OCI-LY7 (cell line): ENCODE measurements at regions not wholly inside any gene's neighbourhood (a gene's known extent, or its start where the extent isn't known, plus 50 kb on each side); places are given as distances from the start of the nearest gene placed in this dataset.

ENCODE experiments used
- EZH2phosphoT487 ChIP-seq: fragments of 200-600 bp; sonication (generic); IDR thresholded peaks from 2 replicates; pipeline ENCODE4 v1.6.1; 2018; ENCODE audit warnings: low read depth, borderline replicate concordance, mild to moderate bottlenecking, mixed run types, antibody characterized with exemption, low read length, moderate library complexity, mixed read lengths
- TF ChIP-seq, protein P1 (sequence below): fragments of 200-600 bp; sonication (generic); conservative IDR thresholded peaks from 2 replicates; pipeline ENCODE4 v1.5.1; 2014; ENCODE audit warnings: mild to moderate bottlenecking, antibody characterized with exemption, low read length, moderate library complexity, mixed read lengths

DNA sequence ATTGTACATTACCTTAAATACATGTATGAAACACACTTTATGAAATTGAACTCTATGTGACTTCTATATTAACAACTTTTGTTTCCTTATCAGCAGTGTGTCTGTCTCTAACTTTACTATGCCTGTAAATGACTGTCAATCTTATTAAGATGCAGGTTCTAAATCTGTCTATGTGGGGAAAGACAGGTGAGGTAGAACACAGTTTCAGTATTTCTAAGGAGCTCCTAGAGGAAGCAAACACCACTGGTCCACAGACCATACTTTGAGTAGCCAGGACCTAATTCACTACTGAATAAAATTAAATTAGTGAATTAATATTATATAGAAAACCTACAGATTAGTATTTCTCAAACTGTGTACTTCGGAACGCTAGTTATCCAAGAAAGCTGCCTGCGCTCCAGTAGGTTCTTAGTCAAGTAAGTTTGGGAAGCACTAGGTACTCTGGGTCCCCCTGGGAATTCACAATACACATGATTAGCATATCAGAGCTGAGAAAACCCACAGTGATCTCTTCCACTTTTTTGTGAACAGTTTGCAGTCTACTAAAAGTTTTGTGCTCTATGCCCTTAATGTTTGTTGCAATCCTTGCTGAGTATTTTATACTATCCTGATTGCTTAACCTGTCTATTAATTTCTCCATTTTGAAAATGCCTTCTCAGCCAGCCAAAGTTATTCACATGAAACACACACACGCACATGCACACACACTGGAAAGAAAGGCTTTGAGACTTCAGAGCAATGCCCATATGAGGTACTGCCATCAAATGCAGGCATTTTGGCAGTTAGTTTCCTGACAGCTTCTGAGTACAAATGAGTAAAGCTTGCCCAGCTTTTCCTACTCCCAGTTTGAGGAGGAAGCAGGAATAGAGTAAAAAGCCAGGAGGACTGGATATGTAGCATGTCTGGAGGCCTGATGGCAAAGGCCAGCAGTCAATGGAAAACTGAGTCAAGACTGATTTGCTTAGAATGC, 133.6 kb upstream of the CPEB2 start:
- TF ChIP-seq, protein P1, sequence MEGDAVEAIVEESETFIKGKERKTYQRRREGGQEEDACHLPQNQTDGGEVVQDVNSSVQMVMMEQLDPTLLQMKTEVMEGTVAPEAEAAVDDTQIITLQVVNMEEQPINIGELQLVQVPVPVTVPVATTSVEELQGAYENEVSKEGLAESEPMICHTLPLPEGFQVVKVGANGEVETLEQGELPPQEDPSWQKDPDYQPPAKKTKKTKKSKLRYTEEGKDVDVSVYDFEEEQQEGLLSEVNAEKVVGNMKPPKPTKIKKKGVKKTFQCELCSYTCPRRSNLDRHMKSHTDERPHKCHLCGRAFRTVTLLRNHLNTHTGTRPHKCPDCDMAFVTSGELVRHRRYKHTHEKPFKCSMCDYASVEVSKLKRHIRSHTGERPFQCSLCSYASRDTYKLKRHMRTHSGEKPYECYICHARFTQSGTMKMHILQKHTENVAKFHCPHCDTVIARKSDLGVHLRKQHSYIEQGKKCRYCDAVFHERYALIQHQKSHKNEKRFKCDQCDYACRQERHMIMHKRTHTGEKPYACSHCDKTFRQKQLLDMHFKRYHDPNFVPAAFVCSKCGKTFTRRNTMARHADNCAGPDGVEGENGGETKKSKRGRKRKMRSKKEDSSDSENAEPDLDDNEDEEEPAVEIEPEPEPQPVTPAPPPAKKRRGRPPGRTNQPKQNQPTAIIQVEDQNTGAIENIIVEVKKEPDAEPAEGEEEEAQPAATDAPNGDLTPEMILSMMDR: no peak
- no peak for TF ChIP-seq EZH2phosphoT487
